ENCODE measurements at regions not wholly inside any gene's neighbourhood (a gene's known extent, or its start where the extent isn't known, plus 50 kb on each side); places are given as distances from the start of the nearest gene placed in this dataset.

- TF ChIP-seq EHF (CRISPR knock-in tag; IDR thresholded peaks at IDR 0.05) (no peak), JUN (IDR thresholded peaks at IDR 0.05) (no peak), PHF8 (IDR thresholded peaks at IDR 0.05; ENCODE audit: borderline replicate concordance, low read depth) (no peak), KDM5A (IDR thresholded peaks at IDR 0.05) (no peak), ZFP36 (IDR thresholded peaks at IDR 0.05; ENCODE audit: borderline replicate concordance, partially characterized antibody) (no peak), CBX8 (IDR thresholded peaks at IDR 0.05) (no peak), CHD4 (IDR thresholded peaks at IDR 0.05; ENCODE audit: borderline replicate concordance) (no peak), TFCP2L1 (CRISPR knock-in tag; IDR thresholded peaks at IDR 0.05) (no peak), ESRRA (IDR thresholded peaks at IDR 0.05; ENCODE audit: borderline replicate concordance, low read length) (no peak), SMC3 (IDR thresholded peaks at IDR 0.05) (no peak), ZC3H11A (IDR thresholded peaks at IDR 0.05) (no peak), POLR2AphosphoS2 (conservative IDR thresholded peaks at IDR 0.05; ENCODE audit: low read length) (no peak), BHLHE40 (IDR thresholded peaks at IDR 0.05; ENCODE audit: low read depth, low read length) (no peak), GATA3 (IDR thresholded peaks at IDR 0.05; ENCODE audit: borderline replicate concordance) (no peak), POLR2A (IDR thresholded peaks at IDR 0.05; ENCODE audit: low read length) (no peak), USF2 (IDR thresholded peaks at IDR 0.05) (no peak), CEBPB (IDR thresholded peaks at IDR 0.05) (no peak)
- TF ChIP-seq, protein P1, sequence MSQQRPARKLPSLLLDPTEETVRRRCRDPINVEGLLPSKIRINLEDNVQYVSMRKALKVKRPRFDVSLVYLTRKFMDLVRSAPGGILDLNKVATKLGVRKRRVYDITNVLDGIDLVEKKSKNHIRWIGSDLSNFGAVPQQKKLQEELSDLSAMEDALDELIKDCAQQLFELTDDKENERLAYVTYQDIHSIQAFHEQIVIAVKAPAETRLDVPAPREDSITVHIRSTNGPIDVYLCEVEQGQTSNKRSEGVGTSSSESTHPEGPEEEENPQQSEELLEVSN (IDR thresholded peaks at IDR 0.05; ENCODE audit: borderline replicate concordance, low read depth): no peak
- H3K4me2 ChIP-seq: no peak overlapping the region
- ChIA-PET POLR2A (no interaction called here), CTCF (no interaction called here)
- H3K4me1 ChIP-seq: no peaks in the 10 kb centered on the region
- no peaks in the 10 kb centered on the region for H3K9me3 ChIP-seq
- H3K4me3 ChIP-seq: no peak overlapping the region
- no peak for ATAC-seq
- 2% methylated on average over 2 of the region's 2 CpGs for WGBS (ENCODE audit: missing lambda C conversion rate)
- no peak for FAIRE-seq
- no peak for DNase-seq (ENCODE audit: low read depth in 1 of 2, low spot score in 1 of 2)
- no peak overlapping the region for H3K27ac ChIP-seq
Measured at GRCh38 chr20:6228302-6228843, 105.5 kb upstream of the FERMT1 start.

DNA sequence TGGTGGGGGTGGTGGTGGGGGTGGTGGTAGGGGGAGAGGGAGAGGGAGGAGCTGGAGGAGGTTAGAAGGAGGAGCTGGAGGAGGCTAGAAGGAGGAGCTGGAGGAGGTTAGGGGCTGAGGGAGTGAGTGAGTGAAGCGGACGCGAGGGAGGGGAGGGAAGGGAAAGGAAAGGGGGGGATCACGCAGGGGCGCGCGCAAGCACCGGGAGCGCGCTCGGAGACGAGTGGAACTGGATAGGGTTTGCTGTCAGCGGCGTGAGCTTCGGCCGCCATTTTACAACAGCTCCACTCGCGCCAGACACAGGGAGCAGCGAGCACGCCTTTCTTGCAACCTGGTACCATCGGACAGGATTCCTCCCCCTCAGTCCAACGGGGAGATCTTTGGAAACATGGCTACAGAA lies 90.5 kb upstream of the FERMT1 start:
- DNase-seq (ENCODE audit: low read depth in 1 of 2, low spot score in 1 of 2) (no peak), ATAC-seq (no peak), FAIRE-seq (no peak)
- ChIA-PET POLR2A (no interaction called here), CTCF (interaction anchor here (0.8 kb wide), 1 partner anchor 1647 kb away, joined by 3 read pairs; no protein-coding TSS in a partner anchor)
- H3K4me3 ChIP-seq: no peak overlapping the region
- 77% methylated on average over 22 of the region's 22 CpGs for WGBS (ENCODE audit: missing lambda C conversion rate)
- H3K4me2 ChIP-seq: no peak overlapping the region
- no peaks in the 10 kb centered on the region for H3K9me3 ChIP-seq
- H3K4me1 ChIP-seq: no peaks in the 10 kb centered on the region
- TF ChIP-seq HES2 (IDR thresholded peaks at IDR 0.05): no peak
- TF ChIP-seq HOXA7 (CRISPR knock-in tag; IDR thresholded peaks at IDR 0.05): no peak
- no peak for TF ChIP-seq ZNF302 (CRISPR knock-in tag; IDR thresholded peaks at IDR 0.05)
- TF ChIP-seq MYC (IDR thresholded peaks at IDR 0.05; ENCODE audit: borderline replicate concordance, low read length): no peak
- TF ChIP-seq, protein P2, sequence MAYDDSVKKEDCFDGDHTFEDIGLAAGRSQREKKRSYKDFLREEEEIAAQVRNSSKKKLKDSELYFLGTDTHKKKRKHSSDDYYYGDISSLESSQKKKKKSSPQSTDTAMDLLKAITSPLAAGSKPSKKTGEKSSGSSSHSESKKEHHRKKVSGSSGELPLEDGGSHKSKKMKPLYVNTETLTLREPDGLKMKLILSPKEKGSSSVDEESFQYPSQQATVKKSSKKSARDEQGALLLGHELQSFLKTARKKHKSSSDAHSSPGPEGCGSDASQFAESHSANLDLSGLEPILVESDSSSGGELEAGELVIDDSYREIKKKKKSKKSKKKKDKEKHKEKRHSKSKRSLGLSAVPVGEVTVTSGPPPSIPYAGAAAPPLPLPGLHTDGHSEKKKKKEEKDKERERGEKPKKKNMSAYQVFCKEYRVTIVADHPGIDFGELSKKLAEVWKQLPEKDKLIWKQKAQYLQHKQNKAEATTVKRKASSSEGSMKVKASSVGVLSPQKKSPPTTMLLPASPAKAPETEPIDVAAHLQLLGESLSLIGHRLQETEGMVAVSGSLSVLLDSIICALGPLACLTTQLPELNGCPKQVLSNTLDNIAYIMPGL (CRISPR knock-in tag; IDR thresholded peaks at IDR 0.05; ENCODE audit: borderline replicate concordance): no peak
- TF ChIP-seq NPAS2 (CRISPR knock-in tag; IDR thresholded peaks at IDR 0.05; ENCODE audit: borderline replicate concordance): no peak
- H3K27ac ChIP-seq: no peak overlapping the region

All from A549 (cell line).